GM18517 (cell line): ENCODE measurements at regions not wholly inside any gene's neighbourhood (a gene's known extent, or its start where the extent isn't known, plus 50 kb on each side); places are given as distances from the start of the nearest gene placed in this dataset.

ENCODE experiments used
- ATAC-seq: cut with Tn5 transposase; IDR thresholded peaks from one replicate; pipeline ENCODE4 v1.9.1; 2021; ENCODE audit warnings: mild to moderate bottlenecking, moderate library complexity; ENCODE audit not compliant: unreplicated experiment

- ATAC-seq = no peak
Observed at GRCh38 chr3:16807391-16807790, 77.4 kb upstream of the PLCL2 start.

DNA sequence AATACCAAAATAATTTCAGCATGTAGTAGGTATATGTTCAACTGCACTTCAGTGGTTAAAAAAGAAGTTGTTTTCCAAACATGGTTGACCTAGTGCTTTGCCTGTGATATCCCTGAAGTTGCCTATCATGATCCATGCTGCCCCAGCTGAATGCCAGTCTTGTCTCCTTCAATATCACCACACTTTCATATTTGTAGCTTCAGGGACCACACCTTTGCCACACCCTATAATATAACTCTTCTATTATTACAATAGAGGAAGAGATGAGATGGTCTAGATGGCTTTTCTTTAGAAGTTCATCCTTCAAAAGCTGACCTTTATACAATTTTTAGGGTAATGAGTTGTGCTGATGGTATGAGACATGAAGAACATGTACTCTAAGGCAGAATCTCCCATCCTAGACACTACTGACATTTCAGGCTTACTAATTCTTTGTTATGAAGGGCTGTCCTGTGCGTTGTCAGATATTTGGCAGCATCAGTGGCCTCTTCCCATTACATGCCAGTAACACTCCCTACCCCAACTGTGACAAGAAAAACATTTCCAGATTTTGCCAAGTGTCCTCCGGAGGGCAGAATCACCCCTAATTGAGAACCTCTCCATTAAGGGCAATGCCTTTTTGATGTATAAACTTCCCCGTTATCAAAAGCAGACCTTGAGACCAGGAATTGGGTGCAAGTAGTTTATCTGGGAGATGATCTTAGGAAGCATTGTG lies 76.2 kb upstream of the PLCL2 start:
- no peak for ATAC-seq

DNA sequence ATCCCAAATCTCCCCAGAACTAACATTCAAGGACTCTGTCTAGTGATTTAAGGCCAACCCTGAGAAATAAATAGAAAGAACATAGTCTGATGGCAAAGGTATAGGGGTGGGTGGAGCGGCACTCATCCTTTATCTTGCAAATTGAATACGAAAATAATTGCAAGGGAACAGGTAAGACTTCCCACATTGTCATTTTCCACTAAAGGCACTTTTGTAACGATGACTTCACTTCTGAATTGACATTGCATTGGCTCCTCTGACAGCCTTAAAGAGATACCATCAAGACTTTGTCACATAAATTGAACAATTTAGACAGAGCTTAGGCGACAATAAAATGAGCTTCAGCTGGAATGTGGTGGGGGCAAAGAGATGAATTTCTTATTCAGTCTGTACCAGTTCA lies 75.3 kb upstream of the PLCL2 start:
- ATAC-seq = no peak

DNA sequence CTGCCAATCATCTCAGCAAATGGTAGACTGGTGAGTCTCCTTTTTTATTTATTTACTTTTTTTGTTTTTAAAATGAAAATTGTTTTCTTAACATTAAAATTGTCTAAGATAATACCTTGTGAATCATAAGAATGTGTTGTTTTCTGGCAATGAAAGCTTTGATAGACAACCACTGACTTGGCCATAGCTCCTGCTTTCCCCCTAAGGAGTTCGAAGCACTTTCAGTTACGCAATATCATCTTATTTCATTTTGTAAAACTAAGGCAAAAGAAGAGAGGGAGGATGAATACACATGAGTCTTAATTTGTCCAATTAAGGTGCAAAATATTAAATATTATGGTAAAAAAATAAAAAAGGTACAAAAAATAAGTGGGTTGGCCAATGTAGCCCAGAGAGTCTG lies 74.8 kb upstream of the PLCL2 start:
- ATAC-seq = no peak

DNA sequence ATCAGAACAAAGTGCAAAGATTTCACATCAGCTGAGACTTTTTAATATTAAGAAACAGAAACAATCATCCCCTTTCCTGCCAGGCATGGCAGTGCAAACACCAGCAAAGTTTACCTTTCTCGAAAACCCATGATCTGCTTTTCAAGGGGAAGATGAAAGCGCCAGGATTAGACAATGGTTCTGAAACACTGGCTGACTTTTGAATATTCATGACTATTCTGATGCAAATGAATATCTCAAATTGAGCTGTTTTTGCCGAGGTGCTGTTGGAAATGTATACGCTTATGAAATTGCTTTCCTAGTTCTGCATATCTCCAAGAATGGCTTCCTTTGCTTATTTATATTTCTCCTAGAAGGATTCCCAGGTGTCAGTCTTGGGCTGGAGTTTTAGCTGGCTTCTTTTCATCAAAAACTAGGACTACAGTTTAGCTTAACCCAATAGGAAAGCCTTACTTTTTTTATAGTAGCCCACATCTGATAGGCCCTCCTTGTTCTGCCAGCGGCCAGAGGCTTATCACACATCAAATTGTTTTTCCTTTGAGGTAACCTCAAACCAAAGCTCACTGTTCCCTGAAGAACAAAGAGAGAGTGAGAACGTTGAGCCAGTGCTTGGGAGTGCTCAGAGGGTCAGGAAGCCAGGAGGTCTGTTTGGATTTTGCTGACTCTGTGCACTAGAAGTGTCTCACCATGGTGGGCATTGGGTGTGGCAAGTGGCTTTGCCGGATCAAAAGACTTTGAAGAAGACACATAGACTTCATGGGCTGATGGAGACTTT lies 74.0 kb upstream of the PLCL2 start:
- ATAC-seq = no peak

- no peak for ATAC-seq
Observed at GRCh38 chr3:16811950-16812349, 72.8 kb upstream of the PLCL2 start.

- ATAC-seq = no peak
Observed at GRCh38 chr3:16813336-16813735, 71.4 kb upstream of the PLCL2 start.

DNA sequence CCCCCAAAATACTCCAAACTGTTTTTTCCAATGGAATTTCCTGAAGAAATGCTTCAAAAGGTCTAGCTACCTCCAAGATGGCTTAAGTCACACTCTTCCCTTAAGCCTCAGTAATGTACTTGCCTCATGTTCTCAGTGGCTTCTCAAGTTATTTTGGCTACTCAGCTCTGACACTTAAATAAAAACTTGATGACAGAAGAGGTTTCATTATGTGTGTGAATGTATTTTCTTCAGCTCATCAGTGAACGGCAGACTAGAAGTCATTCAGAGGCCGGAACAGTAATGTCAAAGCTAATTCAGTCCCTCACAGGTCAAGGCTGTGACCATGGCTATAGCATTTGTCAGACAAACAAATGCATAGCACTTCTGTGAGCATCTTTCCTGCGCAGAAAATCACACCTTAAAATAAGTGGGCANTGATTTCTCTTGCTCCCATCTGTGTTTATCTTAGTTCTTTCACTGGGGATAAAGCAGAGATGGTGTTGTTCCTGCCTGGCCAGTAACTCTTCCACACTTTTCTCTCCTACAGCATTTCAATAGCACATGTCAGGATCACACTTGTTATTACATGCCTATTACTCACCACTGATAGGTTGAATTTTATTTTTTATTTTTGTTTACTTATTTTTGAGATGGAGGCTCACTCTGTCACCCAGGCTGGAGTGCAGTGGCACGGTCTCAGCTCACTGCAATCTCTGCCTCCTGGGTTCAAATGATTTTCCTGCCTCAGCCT lies 68.5 kb upstream of the PLCL2 start:
- ATAC-seq = peak; percentile 82

- ATAC-seq = no peak
Observed at GRCh38 chr3:16817197-16817596, 67.6 kb upstream of the PLCL2 start.

- ATAC-seq = no peak
Observed at GRCh38 chr3:16818194-16818593, 66.6 kb upstream of the PLCL2 start.

- no peak for ATAC-seq
Observed at GRCh38 chr3:16818945-16819344, 65.8 kb upstream of the PLCL2 start.

DNA sequence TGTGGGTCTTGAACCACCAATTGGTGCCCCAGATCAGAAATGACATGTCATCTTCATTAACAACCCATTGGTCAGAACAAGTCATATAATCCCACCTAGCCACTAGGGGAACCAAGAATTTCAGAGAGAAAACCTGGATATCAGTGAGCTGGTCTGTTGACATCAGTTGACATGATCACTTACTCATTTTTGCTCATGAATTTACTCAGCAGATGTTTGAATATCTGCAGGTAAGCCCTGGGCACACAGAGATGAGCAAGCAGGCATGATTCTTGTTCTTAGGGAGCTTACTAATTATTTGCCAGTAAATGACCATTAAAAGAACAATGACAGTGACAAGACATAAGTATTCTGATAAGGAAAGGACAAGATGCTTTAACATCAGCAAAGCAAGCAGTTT lies 64.3 kb upstream of the PLCL2 start:
- ATAC-seq = no peak

GRCh38 chr3:16821053-16821452 lies 63.7 kb upstream of the PLCL2 start:
- no peak for ATAC-seq

DNA sequence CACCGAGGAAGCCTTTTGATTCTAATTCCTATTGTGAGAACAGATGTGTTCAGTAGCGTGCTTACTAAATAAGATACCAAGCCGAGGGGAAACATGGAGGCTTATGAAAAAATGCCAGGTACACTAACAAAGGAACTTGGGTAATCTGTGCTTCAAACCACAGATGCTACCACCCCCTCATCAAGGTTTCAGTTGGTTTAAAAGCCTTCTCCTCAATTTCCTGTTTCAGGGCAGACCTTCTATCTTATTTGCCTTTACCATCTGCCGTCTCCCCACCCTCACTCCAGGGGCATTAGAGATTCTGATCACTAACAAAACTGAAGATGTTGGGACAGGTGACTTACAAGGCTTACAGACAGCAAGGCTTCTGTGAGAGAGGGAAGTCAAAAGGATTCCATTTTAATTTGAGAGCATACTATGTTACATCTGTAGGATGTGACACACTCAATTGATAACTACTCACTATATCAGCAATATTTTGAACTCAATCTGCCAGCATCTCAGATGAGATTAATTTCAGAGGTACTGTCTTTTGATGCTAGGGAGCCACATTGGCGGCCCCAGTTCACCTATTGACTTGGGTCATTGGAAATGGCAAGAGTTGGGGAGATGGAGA lies 60.6 kb upstream of the PLCL2 start:
- peak; percentile 91 for ATAC-seq

DNA sequence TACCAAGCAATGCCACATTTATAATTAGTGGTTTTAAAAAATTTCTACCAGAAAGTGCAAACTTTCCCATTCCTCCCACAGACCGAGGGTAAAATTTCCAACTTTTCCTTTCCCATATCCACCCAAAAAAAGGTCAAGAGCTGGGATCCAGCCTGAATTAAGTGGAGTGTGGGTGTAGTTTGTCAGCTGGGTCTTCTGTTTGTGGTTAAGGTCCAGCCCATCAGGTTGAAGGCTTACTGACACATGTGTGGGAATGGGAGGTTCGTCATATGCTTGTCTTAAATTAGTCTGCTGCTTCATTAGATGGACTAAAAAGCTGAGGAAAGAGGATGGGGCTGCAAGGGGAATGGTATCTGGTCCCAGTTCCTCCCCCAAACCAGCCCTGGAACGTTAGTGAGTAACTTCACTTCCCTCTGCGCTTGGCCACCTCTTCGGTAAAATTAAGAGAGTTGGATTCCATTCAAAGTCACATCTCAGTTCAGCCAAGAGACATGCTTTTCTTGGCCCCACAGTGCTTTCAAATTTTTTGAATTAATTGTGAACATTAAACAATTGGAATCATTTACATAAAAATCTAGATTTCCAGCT lies 59.0 kb upstream of the PLCL2 start:
- no peak for ATAC-seq

DNA sequence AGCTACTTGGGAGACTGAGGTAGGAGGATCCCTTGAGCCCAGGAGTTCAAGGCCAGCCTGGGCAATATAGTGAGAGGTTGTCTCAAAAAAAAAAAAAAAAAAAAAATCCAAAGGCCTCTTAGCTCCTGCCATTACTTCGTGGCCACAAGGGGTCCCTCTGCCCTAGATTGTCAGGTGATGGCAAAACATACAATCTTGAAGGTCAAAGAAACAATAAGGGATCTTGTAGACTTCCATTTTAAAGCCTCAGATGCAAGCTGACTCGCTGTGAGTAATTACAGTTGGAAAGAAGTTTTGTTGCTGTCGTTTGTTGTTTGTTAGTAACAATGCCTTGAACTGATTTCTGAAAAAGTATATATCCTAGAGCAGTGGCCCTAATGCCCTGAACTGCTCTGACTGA lies 55.9 kb upstream of the PLCL2 start:
- peak; percentile 39 for ATAC-seq

DNA sequence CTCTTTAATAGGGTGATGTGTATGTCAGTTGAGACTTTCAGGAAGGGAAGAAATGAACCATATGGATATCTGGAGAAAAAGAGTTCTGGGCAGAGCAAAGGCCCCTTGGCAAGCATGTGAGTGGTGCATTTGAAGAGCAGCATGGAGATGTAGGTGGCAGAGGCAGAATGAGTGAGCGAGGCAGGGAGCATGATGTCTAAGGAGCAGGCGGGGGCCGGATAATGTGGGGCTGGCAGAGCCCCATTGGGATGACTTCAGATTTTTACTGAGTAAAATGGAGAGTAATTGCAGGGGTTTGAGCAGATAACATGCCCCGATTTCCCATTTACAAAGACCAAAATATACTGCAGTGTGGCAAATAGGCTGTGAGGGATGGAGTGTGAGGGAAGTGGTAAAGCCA lies 52.9 kb upstream of the PLCL2 start:
- ATAC-seq = no peak

GRCh38 chr3:16834214-16834613 lies 50.5 kb upstream of the PLCL2 start:
- no peak for ATAC-seq

DNA sequence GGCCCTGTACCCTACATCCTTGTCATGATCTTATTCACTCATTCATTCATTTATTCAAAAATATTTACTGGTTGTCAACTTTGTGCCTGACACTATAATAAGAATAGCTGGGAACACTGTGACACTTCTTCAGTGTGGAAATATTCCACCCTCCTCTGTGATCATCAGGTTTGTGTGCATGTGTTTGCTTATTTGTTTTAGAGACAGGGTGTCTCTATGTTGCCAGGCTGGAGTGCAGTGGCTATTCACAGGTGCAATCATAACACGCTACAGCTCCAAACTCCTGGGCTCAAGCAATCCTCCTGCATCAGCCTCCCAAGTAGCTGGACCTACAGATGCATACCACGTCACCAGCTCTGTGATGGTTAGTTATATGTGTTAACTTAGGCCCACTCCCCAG lies 50.0 kb upstream of the PLCL2 start:
- ATAC-seq = no peak
